HK-2 (cell line): ENCODE measurements at regions not wholly inside any gene's neighbourhood (a gene's known extent, or its start where the extent isn't known, plus 50 kb on each side); places are given as distances from the start of the nearest gene placed in this dataset.
"Not testable (repeated sequence)": the region's sequence is repeated elsewhere in the genome, so short reads cannot be mapped to it uniquely, and the experiment has no call there.

Experiments
- DNase-seq: peaks from one replicate; pipeline ENCODE4 v3.0.0-alpha.2; 2018; ENCODE audit not compliant: unreplicated experiment

DNA sequence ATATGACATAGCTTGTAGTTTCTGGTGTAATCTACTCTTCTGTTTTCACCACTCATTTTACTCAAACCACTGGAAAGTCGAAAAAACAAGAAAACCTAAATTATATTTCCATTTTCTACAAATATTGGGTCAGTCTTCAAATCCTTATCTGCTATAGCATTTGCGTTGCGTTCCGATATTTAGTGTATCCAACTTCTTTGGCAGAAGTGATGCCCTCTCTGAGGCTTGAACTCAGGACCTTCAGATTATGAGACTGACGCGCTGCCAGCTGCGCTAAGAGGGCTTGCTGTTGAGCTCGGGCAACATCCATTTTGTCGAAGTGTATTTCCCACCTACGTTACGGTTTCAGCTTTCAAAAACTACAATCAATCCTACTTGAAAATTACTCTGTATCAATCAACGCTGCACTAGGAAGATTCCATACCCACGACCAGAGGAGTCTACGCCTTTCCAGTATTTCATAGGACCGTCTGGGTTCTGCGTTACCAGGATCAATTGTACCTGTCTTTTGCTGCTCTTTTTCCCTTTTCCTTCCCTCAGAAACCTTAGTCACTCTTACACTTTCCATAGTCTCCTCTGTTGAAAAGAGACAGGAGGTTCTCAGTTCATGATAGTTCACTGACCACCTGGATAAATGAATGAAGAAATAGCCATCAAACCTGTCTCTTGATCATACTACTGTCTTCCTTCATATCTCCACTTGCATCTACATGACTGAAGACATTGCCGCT is 140.5 kb upstream of the ZNF322 start:
- not testable (repeated sequence) for DNase-seq

DNA sequence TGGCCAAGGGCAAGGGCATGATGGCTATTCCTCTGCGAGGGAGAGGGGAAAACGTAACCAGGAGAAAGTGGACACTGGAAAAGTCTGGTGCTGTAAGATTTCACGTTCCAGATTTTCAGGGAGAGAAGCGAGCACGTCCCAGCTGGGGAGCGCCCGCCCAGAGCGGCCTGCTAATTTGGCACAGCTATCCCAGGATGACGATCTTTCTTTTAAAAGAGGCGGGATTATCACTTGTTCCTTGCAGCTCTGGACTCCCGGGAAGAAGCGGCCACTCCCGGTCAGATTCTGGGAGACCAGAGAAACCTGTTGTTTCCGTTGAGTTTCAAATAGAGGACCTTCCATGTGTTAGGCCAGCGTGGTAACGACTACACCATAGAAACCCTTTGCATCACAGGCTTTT is 144.2 kb upstream of the ZNF322 start:
- DNase-seq: not testable (repeated sequence)

GRCh38 chr6:26811486-26812116 is 152.1 kb upstream of the ZNF322 start:
- DNase-seq: not testable (repeated sequence)

GRCh38 chr6:26818640-26819225 is 159.2 kb upstream of the ZNF322 start:
- DNase-seq: not testable (repeated sequence)

GRCh38 chr6:26827965-26828364 is 168.4 kb upstream of the ZNF322 start:
- DNase-seq: not testable (repeated sequence)

DNA sequence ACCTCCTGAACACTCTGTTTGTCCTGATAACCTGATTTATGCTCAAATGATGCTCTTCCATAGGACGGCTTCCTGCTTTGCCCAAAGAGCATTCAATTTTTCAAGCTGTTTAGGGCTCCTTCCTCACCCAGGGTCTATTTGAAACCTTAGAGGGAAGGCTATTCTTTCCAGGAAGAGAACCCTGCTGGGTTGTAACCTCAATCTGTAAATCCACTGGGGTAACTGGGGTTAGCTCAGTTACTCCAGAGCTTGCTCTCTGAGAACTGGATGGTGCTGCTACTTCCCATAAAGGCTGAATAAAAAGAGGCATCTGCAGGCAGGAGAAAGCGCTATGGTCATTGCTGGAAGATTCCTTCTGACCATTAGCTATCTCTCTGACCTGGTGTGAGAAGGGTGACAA is 169.9 kb upstream of the ZNF322 start:
- not testable (repeated sequence) for DNase-seq

GRCh38 chr6:26830992-26831391 is 171.4 kb upstream of the ZNF322 start:
- not testable (repeated sequence) for DNase-seq

DNA sequence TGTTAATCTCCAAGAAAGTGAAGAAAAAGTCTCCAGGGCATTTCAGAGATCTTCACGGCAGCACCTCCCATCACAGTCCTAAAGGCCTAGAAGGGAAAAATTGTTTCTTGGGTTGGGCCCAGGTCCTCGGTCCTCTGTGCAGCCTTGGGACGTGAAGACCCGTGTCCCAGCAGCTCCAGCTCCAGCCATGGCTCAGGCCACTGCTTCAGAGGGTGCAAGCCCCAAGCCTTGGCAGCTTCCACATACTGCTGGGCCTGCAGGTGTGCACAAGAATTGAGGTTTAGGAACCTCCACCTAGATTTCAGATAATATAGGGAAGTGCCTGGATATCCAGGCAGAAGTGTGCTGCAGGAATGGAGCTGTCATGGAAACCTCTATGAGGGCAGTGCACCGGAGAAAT is 176.2 kb upstream of the ZNF322 start:
- not testable (repeated sequence) for DNase-seq

GRCh38 chr6:26836657-26837056 is 177.1 kb upstream of the ZNF322 start:
- not testable (repeated sequence) for DNase-seq

- DNase-seq: not testable (repeated sequence)
Observed at GRCh38 chr6:26844823-26845222, 185.3 kb upstream of the ZNF322 start.

DNA sequence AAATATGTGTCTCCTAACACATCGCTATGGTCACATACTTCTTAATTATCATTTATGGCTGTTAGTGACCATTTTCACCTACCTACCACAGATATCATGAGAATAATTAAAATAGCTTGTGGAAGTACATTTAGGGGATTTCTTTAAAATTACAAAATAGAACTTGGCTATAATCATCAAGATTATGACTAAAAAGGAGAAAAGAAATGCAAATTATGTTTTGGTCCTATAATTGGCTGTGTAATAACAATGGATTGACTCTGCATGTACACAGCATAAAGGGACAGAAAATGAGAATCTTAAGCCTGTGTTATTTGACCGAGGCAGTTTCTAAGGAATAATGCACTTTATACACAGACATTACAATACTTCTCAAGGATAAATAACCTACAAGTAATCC is 197.7 kb upstream of the ZNF322 start:
- DNase-seq: not testable (repeated sequence)

GRCh38 chr6:26859067-26859770 is 199.7 kb upstream of the ZNF322 start:
- not testable (repeated sequence) for DNase-seq

DNA sequence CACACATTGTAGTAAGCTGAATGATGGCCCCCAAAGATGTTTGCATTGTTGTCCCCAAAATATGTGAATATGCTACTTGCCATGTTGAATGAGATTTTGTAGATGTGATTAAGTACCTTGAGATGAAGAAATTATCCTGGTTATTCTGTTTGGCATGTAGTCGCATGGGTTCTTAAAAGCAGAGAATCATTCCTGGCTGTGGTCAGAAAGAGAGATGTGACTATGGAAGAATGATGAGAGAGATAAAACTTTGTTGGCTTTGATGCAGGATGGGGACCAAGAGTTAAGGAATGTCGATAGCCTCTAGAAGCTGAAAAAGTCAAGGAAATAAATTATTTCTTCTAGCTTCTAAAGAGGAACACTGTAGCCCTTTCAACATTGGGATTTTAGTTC is 200.2 kb upstream of the ZNF322 start:
- DNase-seq: not testable (repeated sequence)

GRCh38 chr6:26861913-26862312 is 202.4 kb upstream of the ZNF322 start:
- DNase-seq: not testable (repeated sequence)

DNA sequence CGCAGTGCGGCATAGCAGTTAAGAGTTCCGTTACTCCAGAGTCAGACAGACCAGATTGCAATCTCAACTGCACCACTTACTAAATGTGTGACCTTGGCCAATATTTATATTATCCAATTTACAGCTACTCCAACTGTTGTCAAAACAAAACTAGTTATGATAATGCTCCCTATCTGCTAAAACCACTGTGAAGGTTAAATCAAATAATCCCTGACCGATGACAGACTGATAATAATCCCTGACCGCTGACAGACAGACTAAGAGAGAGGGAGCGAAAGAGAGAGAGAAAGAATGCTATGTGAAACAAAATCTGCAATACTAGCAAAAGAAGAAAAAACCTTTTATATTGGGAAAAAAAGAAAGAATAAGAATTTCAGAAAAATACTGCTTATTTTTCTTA is 204.1 kb upstream of the ZNF322 start:
- not testable (repeated sequence) for DNase-seq

GRCh38 chr6:26898785-26899184 is 239.2 kb upstream of the ZNF322 start:
- DNase-seq: not testable (repeated sequence)

DNA sequence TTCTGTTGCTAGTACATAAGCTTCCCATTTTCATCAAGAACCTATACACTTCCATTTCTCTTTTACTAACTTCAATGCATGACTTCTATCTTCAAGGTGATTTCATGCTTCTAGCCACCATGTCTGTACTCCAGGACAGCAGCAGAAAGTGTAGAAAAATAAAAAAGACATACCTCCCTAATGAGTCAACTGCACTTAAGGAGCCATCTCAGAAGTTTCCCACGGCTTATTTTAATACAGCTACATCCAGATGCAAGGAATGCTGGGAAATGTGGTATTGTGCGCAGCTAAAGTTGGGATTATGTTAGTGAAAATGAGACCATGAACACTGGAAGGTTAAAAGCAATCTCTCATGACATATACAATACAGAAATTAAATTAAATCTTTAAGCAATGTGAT is 264.7 kb upstream of the ZNF322 start:
- DNase-seq: not testable (repeated sequence)

DNA sequence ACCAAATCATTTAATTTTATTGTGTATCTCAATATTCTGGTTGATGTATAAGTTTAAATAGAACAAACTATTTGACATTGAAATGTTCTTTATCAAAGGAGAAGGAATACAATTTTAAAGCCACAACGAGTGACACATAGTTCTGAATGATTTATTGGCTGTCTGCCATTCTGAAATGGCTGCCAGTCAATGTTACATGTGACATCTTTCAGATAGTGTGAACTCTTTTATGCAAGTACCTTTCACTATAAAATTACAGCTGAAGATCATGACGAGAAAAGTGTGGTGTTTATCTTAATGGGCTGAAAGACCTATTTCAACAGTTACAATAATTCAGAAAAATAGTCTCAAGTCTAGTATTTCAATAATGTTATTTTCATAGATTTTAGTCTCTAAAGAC is 268.6 kb upstream of the ZNF322 start:
- DNase-seq: not testable (repeated sequence)

DNA sequence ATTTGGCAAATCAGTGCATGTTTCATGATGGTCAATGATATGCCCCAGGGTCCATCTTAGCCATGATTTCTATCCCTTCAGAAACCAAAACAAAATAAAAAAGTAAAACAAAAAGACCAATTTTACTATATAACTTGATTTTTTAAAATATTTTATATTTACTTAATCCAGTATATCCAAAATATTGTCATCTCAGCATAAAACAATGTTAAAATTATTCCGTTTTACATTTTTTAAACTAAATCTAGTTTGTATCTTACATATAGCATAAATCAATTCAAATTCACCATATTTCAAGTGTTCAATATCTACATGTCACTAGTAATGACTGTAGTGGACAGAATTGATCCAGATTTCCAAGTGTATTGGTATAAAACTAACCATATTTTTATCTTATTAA is 277.7 kb upstream of the ZNF322 start:
- DNase-seq: not testable (repeated sequence)

GRCh38 chr6:26951211-26951610 is 291.7 kb upstream of the ZNF322 start:
- not testable (repeated sequence) for DNase-seq

DNA sequence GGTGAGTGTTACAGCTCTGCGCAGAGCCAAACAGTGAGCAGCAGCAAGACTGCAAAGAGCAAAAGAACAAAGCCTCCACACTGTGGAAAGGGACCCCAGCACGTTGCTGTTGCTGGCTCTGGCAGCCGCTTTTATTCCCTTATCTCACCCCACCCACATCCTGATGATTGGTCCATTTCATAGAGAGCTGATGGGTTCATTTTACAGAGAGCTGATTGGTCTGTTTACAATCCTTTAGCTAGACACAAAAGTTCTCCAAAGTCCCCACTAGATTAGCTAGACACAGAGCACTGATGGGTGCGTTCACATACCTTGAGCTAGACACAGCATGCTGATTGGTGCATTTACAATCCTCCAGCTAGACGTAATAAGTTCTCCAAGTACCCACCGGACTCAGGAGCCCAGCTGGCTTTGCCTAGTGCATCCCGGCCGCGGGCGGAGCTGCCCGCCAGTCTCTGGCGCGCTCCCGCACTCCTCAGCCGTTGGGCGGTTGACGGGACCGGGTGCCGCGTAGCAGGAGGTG is 291.4 kb upstream of the PRSS16 start:
- DNase-seq: peak; percentile 47

- peak; percentile 59 for DNase-seq
Observed at GRCh38 chr6:26956601-26957184, 290.8 kb upstream of the PRSS16 start.
